ENCODE measurements at regions not wholly inside any gene's neighbourhood (a gene's known extent, or its start where the extent isn't known, plus 50 kb on each side); places are given as distances from the start of the nearest gene placed in this dataset.

GRCh38 chr6:16969699-16970655 is 131.9 kb upstream of the STMND1 start:
- no peak for DNase-seq
- 73% methylated on average over 1 of the region's 4 CpGs for WGBS (ENCODE audit: insufficient coverage)
- no peak overlapping the region for H3K27ac ChIP-seq (ENCODE audit: insufficient read depth in 1 of 2, low read depth in 1 of 2, low read length in 2 of 2, poor library complexity in 1 of 2, severe bottlenecking in 2 of 2)
- H3K4me3 ChIP-seq (ENCODE audit: control insufficient read depth in 1 of 7, extremely low read depth in 1 of 7, insufficient read depth in 4 of 7, low read depth in 2 of 7, low read length in 6 of 7): no peak overlapping the region
- CTCF ChIA-PET: interaction anchor here (0.7 kb wide), 1 partner anchor 257 kb away, joined by 3 read pairs; no protein-coding TSS in a partner anchor
- no peaks in the 10 kb centered on the region for H3K36me3 ChIP-seq (ENCODE audit: control insufficient read depth in 4 of 4, insufficient read depth in 4 of 4, low read length in 3 of 4)
- H3K4me1 ChIP-seq (ENCODE audit: control extremely low read depth in 1 of 4, control insufficient read depth in 4 of 4, insufficient read depth in 4 of 4, low read length in 3 of 4): peaks cover 0 to 11% (median 5%) of the 10 kb centered on the region in 4 experiments
- no peaks in the 10 kb centered on the region for H3K9me3 ChIP-seq (ENCODE audit: control extremely low read depth in 1 of 5, control insufficient read depth in 4 of 5, insufficient read depth in 2 of 5, low read depth in 1 of 5, low read length in 4 of 5)
- POLR2A ChIA-PET: no interaction called here
- no peaks in the 10 kb centered on the region for H3K27me3 ChIP-seq (replicated peaks in 2 of 5; ENCODE audit: control insufficient read depth in 4 of 5, insufficient read depth in 5 of 5, low read length in 4 of 5)

- no peaks in the 10 kb centered on the region for H3K9me3 ChIP-seq (ENCODE audit: control extremely low read depth in 1 of 5, control insufficient read depth in 4 of 5, insufficient read depth in 2 of 5, low read depth in 1 of 5, low read length in 4 of 5)
- no peaks in the 10 kb centered on the region for H3K27me3 ChIP-seq (replicated peaks in 2 of 5; ENCODE audit: control insufficient read depth in 4 of 5, insufficient read depth in 5 of 5, low read length in 4 of 5)
- ChIA-PET POLR2A (interaction anchor here (0.6 kb wide), 1 partner anchor 26 kb away, joined by 4 read pairs; no protein-coding TSS in a partner anchor), CTCF (interaction anchor here (0.8 to 8.6 kb wide), 4 partner anchors 118 to 204 kb away, joined by 3 to 70 read pairs (median 4); partner anchors contain the start of gene ATXN1)
- H3K4me3 ChIP-seq (ENCODE audit: control insufficient read depth in 1 of 7, extremely low read depth in 1 of 7, insufficient read depth in 4 of 7, low read depth in 2 of 7, low read length in 6 of 7): no peak overlapping the region
- peaks cover 0 to 16% (median 7%) of the 10 kb centered on the region in 4 experiments for H3K4me1 ChIP-seq (ENCODE audit: control extremely low read depth in 1 of 4, control insufficient read depth in 4 of 4, insufficient read depth in 4 of 4, low read length in 3 of 4)
- WGBS (ENCODE audit: insufficient coverage): 0% methylated on average over 1 of the region's 5 CpGs
- H3K27ac ChIP-seq (ENCODE audit: insufficient read depth in 1 of 2, low read depth in 1 of 2, low read length in 2 of 2, poor library complexity in 1 of 2, severe bottlenecking in 2 of 2): no peak overlapping the region
- DNase-seq: peak in 2 of 3 donors; percentile 54 to 63
- H3K36me3 ChIP-seq (ENCODE audit: control insufficient read depth in 4 of 4, insufficient read depth in 4 of 4, low read length in 3 of 4): no peaks in the 10 kb centered on the region
Measured at GRCh38 chr6:16968101-16968500, 133.7 kb upstream of the STMND1 start.

- POLR2A ChIA-PET: no interaction called here
- CTCF ChIA-PET: interaction anchor here (0.8 to 8.6 kb wide), 6 partner anchors 116 to 203 kb away, joined by 3 to 70 read pairs (median 4); partner anchors contain the start of gene ATXN1
- no CpG with 5 or more reads among the region's 2 CpGs for WGBS (ENCODE audit: insufficient coverage)
Measured at GRCh38 chr6:16967470-16967817, 134.4 kb upstream of the STMND1 start.

GRCh38 chr6:16966791-16967469 is 134.9 kb upstream of the STMND1 start:
- Histone ChIP-seq H3K27ac (ENCODE audit: insufficient read depth in 1 of 2, low read depth in 1 of 2, low read length in 2 of 2, poor library complexity in 1 of 2, severe bottlenecking in 2 of 2) (no peak overlapping the region), H3K4me1 (ENCODE audit: control extremely low read depth in 1 of 4, control insufficient read depth in 4 of 4, insufficient read depth in 4 of 4, low read length in 3 of 4) (peaks cover 0 to 16% (median 7%) of the 10 kb centered on the region in 4 experiments), H3K27me3 (replicated peaks in 2 of 5; ENCODE audit: control insufficient read depth in 4 of 5, insufficient read depth in 5 of 5, low read length in 4 of 5) (no peaks in the 10 kb centered on the region), H3K9me3 (ENCODE audit: control extremely low read depth in 1 of 5, control insufficient read depth in 4 of 5, insufficient read depth in 2 of 5, low read depth in 1 of 5, low read length in 4 of 5) (no peaks in the 10 kb centered on the region), H3K36me3 (ENCODE audit: control insufficient read depth in 4 of 4, insufficient read depth in 4 of 4, low read length in 3 of 4) (no peaks in the 10 kb centered on the region), H3K4me3 (ENCODE audit: control insufficient read depth in 1 of 7, extremely low read depth in 1 of 7, insufficient read depth in 4 of 7, low read depth in 2 of 7, low read length in 6 of 7) (no peak overlapping the region)
- no peak for DNase-seq
- 92% methylated on average over 2 of the region's 5 CpGs for WGBS (ENCODE audit: insufficient coverage)
- POLR2A ChIA-PET: no interaction called here
- CTCF ChIA-PET: interaction anchor here (0.8 to 8.6 kb wide), 11 partner anchors 14 to 635 kb away, joined by 3 to 70 read pairs (median 4); partner anchors contain the start of gene ATXN1

More at GRCh38 chr6:16967470-16967817, 134.4 kb upstream of the STMND1 start:
- no peaks in the 10 kb centered on the region for H3K9me3 ChIP-seq (ENCODE audit: control extremely low read depth in 1 of 5, control insufficient read depth in 4 of 5, insufficient read depth in 2 of 5, low read depth in 1 of 5, low read length in 4 of 5)
- no peak for DNase-seq
- no peak overlapping the region for H3K4me3 ChIP-seq (ENCODE audit: control insufficient read depth in 1 of 7, extremely low read depth in 1 of 7, insufficient read depth in 4 of 7, low read depth in 2 of 7, low read length in 6 of 7)
- H3K27me3 ChIP-seq (replicated peaks in 2 of 5; ENCODE audit: control insufficient read depth in 4 of 5, insufficient read depth in 5 of 5, low read length in 4 of 5): no peaks in the 10 kb centered on the region
- H3K36me3 ChIP-seq (ENCODE audit: control insufficient read depth in 4 of 4, insufficient read depth in 4 of 4, low read length in 3 of 4): no peaks in the 10 kb centered on the region
- peaks cover 0 to 16% (median 7%) of the 10 kb centered on the region in 4 experiments for H3K4me1 ChIP-seq (ENCODE audit: control extremely low read depth in 1 of 4, control insufficient read depth in 4 of 4, insufficient read depth in 4 of 4, low read length in 3 of 4)
- H3K27ac ChIP-seq (ENCODE audit: insufficient read depth in 1 of 2, low read depth in 1 of 2, low read length in 2 of 2, poor library complexity in 1 of 2, severe bottlenecking in 2 of 2): no peak overlapping the region

- Histone ChIP-seq H3K4me1 (ENCODE audit: control extremely low read depth in 1 of 4, control insufficient read depth in 4 of 4, insufficient read depth in 4 of 4, low read length in 3 of 4) (peaks cover 0 to 16% (median 7%) of the 10 kb centered on the region in 4 experiments), H3K27me3 (replicated peaks in 2 of 5; ENCODE audit: control insufficient read depth in 4 of 5, insufficient read depth in 5 of 5, low read length in 4 of 5) (peaks cover 0 to 3% (median 0%) of the 10 kb centered on the region in 5 experiments), H3K9me3 (ENCODE audit: control extremely low read depth in 1 of 5, control insufficient read depth in 4 of 5, insufficient read depth in 2 of 5, low read depth in 1 of 5, low read length in 4 of 5) (no peaks in the 10 kb centered on the region), H3K4me3 (ENCODE audit: control insufficient read depth in 1 of 7, extremely low read depth in 1 of 7, insufficient read depth in 4 of 7, low read depth in 2 of 7, low read length in 6 of 7) (no peak overlapping the region), H3K36me3 (ENCODE audit: control insufficient read depth in 4 of 4, insufficient read depth in 4 of 4, low read length in 3 of 4) (no peaks in the 10 kb centered on the region), H3K27ac (ENCODE audit: insufficient read depth in 1 of 2, low read depth in 1 of 2, low read length in 2 of 2, poor library complexity in 1 of 2, severe bottlenecking in 2 of 2) (no peak overlapping the region)
- no peak for DNase-seq
- CTCF ChIA-PET: interaction anchor here (0.6 to 8.6 kb wide), 21 partner anchors 9 to 633 kb away, joined by 3 to 70 read pairs (median 5); partner anchors contain the start of gene ATXN1
- POLR2A ChIA-PET: no interaction called here
- 98% methylated on average over 5 of the region's 8 CpGs for WGBS (ENCODE audit: insufficient coverage)
Measured at GRCh38 chr6:16965689-16966088, 136.2 kb upstream of the STMND1 start.

- no peaks in the 10 kb centered on the region for H3K36me3 ChIP-seq (ENCODE audit: control insufficient read depth in 4 of 4, insufficient read depth in 4 of 4, low read length in 3 of 4)
- H3K27ac ChIP-seq (ENCODE audit: insufficient read depth in 1 of 2, low read depth in 1 of 2, low read length in 2 of 2, poor library complexity in 1 of 2, severe bottlenecking in 2 of 2): no peak overlapping the region
- 35% methylated on average over 20 of the region's 21 CpGs for WGBS (ENCODE audit: insufficient coverage)
- ChIA-PET CTCF (interaction anchor here (0.6 to 8.6 kb wide), 24 partner anchors 10 to 632 kb away, joined by 3 to 70 read pairs (median 4); partner anchors contain the start of gene ATXN1), POLR2A (no interaction called here)
- peaks cover 0 to 16% (median 7%) of the 10 kb centered on the region in 4 experiments for H3K4me1 ChIP-seq (ENCODE audit: control extremely low read depth in 1 of 4, control insufficient read depth in 4 of 4, insufficient read depth in 4 of 4, low read length in 3 of 4)
- DNase-seq: peak; percentile 67 to 83 (median 81)
- H3K9me3 ChIP-seq (ENCODE audit: control extremely low read depth in 1 of 5, control insufficient read depth in 4 of 5, insufficient read depth in 2 of 5, low read depth in 1 of 5, low read length in 4 of 5): no peaks in the 10 kb centered on the region
- peak overlapping the region in 1 of 7 experiments; percentile 20 for H3K4me3 ChIP-seq (ENCODE audit: control insufficient read depth in 1 of 7, extremely low read depth in 1 of 7, insufficient read depth in 4 of 7, low read depth in 2 of 7, low read length in 6 of 7)
- peaks cover 0 to 3% (median 0%) of the 10 kb centered on the region in 5 experiments for H3K27me3 ChIP-seq (replicated peaks in 2 of 5; ENCODE audit: control insufficient read depth in 4 of 5, insufficient read depth in 5 of 5, low read length in 4 of 5)
Measured at GRCh38 chr6:16964553-16965499, 137.0 kb upstream of the STMND1 start.

Measured in common myeloid progenitor, CD34-positive (primary cell).